ENCODE measurements at regions not wholly inside any gene's neighbourhood (a gene's known extent, or its start where the extent isn't known, plus 50 kb on each side); places are given as distances from the start of the nearest gene placed in this dataset.

GRCh38 chr13:40121722-40122121 lies 466.3 kb downstream of the COG6 start:
- TF ChIP-seq CTCF (IDR thresholded peaks at IDR 0.05; ENCODE audit: partially characterized antibody, unreplicated experiment): no peak
- H3K27ac Mint-ChIP-seq (ENCODE audit: unreplicated experiment): no peak overlapping the region
- H3K36me3 Mint-ChIP-seq (ENCODE audit: unreplicated experiment): peaks cover 8% of the 10 kb centered on the region

GRCh38 chr13:40123962-40124632 lies 468.6 kb downstream of the COG6 start:
- TF ChIP-seq CTCF (IDR thresholded peaks at IDR 0.05; ENCODE audit: partially characterized antibody, unreplicated experiment): no peak
- Mint-ChIP-seq H3K36me3 (ENCODE audit: unreplicated experiment) (peaks cover 8% of the 10 kb centered on the region), H3K4me1 (ENCODE audit: low read depth, unreplicated experiment) (no peaks in the 10 kb centered on the region), H3K4me3 (ENCODE audit: unreplicated experiment) (no peak overlapping the region), H3K27ac (ENCODE audit: unreplicated experiment) (no peak overlapping the region), H3K9me3 (ENCODE audit: unreplicated experiment) (peaks cover 2% of the 10 kb centered on the region), H3K27me3 (ENCODE audit: unreplicated experiment) (no peaks in the 10 kb centered on the region)
- no peak for DNase-seq

More at GRCh38 chr13:40121722-40122121, 466.3 kb downstream of the COG6 start:
- H3K27me3 Mint-ChIP-seq (ENCODE audit: unreplicated experiment): no peaks in the 10 kb centered on the region
- H3K4me3 Mint-ChIP-seq (ENCODE audit: unreplicated experiment): no peak overlapping the region
- DNase-seq: no peak
- H3K9me3 Mint-ChIP-seq (ENCODE audit: unreplicated experiment): no peaks in the 10 kb centered on the region
- H3K4me1 Mint-ChIP-seq (ENCODE audit: low read depth, unreplicated experiment): no peaks in the 10 kb centered on the region

- H3K4me3 Mint-ChIP-seq (ENCODE audit: unreplicated experiment): no peak overlapping the region
- DNase-seq: no peak
- H3K36me3 Mint-ChIP-seq (ENCODE audit: unreplicated experiment): peaks cover 5% of the 10 kb centered on the region
- no peaks in the 10 kb centered on the region for H3K27me3 Mint-ChIP-seq (ENCODE audit: unreplicated experiment)
- TF ChIP-seq CTCF (IDR thresholded peaks at IDR 0.05; ENCODE audit: partially characterized antibody, unreplicated experiment): no peak
- no peaks in the 10 kb centered on the region for H3K4me1 Mint-ChIP-seq (ENCODE audit: low read depth, unreplicated experiment)
- no peak overlapping the region for H3K27ac Mint-ChIP-seq (ENCODE audit: unreplicated experiment)
- peaks cover 2% of the 10 kb centered on the region for H3K9me3 Mint-ChIP-seq (ENCODE audit: unreplicated experiment)
These were observed 469.2 kb downstream of the COG6 start for GRCh38 chr13:40124633-40125015.

- Mint-ChIP-seq H3K36me3 (ENCODE audit: unreplicated experiment) (no peaks in the 10 kb centered on the region), H3K27ac (ENCODE audit: unreplicated experiment) (no peak overlapping the region), H3K4me1 (ENCODE audit: low read depth, unreplicated experiment) (no peaks in the 10 kb centered on the region), H3K9me3 (ENCODE audit: unreplicated experiment) (peaks cover 2% of the 10 kb centered on the region), H3K27me3 (ENCODE audit: unreplicated experiment) (no peaks in the 10 kb centered on the region), H3K4me3 (ENCODE audit: unreplicated experiment) (no peak overlapping the region)
- no peak for DNase-seq
- TF ChIP-seq CTCF (IDR thresholded peaks at IDR 0.05; ENCODE audit: partially characterized antibody, unreplicated experiment): no peak
These were observed 469.9 kb downstream of the COG6 start for GRCh38 chr13:40125336-40125735.

- no peak for DNase-seq
- no peaks in the 10 kb centered on the region for H3K27me3 Mint-ChIP-seq (ENCODE audit: unreplicated experiment)
- no peak overlapping the region for H3K27ac Mint-ChIP-seq (ENCODE audit: unreplicated experiment)
- H3K36me3 Mint-ChIP-seq (ENCODE audit: unreplicated experiment): no peaks in the 10 kb centered on the region
- no peaks in the 10 kb centered on the region for H3K4me1 Mint-ChIP-seq (ENCODE audit: low read depth, unreplicated experiment)
- no peak overlapping the region for H3K4me3 Mint-ChIP-seq (ENCODE audit: unreplicated experiment)
- no peak for TF ChIP-seq CTCF (IDR thresholded peaks at IDR 0.05; ENCODE audit: partially characterized antibody, unreplicated experiment)
- peaks cover 2% of the 10 kb centered on the region for H3K9me3 Mint-ChIP-seq (ENCODE audit: unreplicated experiment)
These were observed 471.0 kb downstream of the COG6 start for GRCh38 chr13:40126306-40127085.

Measured in glutamatergic neuron (in vitro differentiated cells).